ENCODE measurements at regions not wholly inside any gene's neighbourhood (a gene's known extent, or its start where the extent isn't known, plus 50 kb on each side); places are given as distances from the start of the nearest gene placed in this dataset.

DNA sequence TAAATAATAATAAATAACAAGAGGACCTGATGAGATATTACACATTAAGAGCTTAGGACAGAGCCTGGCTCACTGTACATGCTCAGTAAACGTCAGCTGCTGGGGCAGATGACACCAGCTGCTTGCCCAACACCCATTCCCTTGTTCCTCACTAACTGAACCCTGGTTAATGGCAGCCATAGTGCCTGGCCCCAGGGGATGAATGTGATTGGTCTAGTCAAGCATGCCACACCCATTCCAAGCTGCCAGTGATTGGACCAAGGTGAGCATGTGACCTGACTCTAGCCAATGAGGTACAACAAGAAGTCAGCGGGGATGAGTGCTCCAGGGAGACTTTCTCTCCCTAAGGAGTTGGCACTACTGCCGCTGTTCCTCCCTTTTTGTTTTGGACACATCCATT is 85.1 kb upstream of the PTPN1 start:
- Histone ChIP-seq H3K4me3 (no peak overlapping the region), H4K20me1 (replicated peaks; ENCODE audit: control insufficient read depth, insufficient read depth, low read length) (no peaks in the 10 kb centered on the region), H3K4me1 (replicated peaks in 1 of 2; ENCODE audit: control insufficient read depth in 2 of 2, insufficient read depth in 2 of 2, low read length in 2 of 2) (peaks cover 20 to 41% of the 10 kb centered on the region in 2 experiments; a peak in 4 of 5 replicates), H2AFZ (ENCODE audit: low read depth, low read length) (peak overlapping the region; percentile 69), H3K27me3 (ENCODE audit: control insufficient read depth in 2 of 2, insufficient read depth in 2 of 2, low read length in 2 of 2) (peaks cover 0 to 5% of the 10 kb centered on the region in 2 experiments; a peak in 2 of 5 replicates), H3K9me3 (replicated peaks; ENCODE audit: control insufficient read depth, insufficient read depth, low read depth, low read length) (peaks cover 8% of the 10 kb centered on the region), H3K27ac (ENCODE audit: extremely low read depth, low read depth, low read length) (no peak overlapping the region; the same call in 2 of the 3 replicates), H3K9ac (ENCODE audit: insufficient read depth in 1 of 2, low read depth in 2 of 2, low read length in 2 of 2) (no peak overlapping the region), H3K79me2 (ENCODE audit: control insufficient read depth, insufficient read depth, low read length) (no peaks in the 10 kb centered on the region), H3K4me2 (ENCODE audit: insufficient read depth, low read length) (peak overlapping the region; percentile 32; the same call in 1 of the 2 replicates), H3K36me3 (ENCODE audit: control insufficient read depth, insufficient read depth, low read length) (no peaks in the 10 kb centered on the region), H3K9me1 (ENCODE audit: control insufficient read depth, insufficient read depth, low read length) (no peaks in the 10 kb centered on the region)
- BruUV-seq (replicated peaks): no TSS peak
- POLR2A ChIA-PET: interaction anchor here (1.7 kb wide), 1 partner anchor 8 kb away, joined by 6 read pairs; no protein-coding TSS in a partner anchor
- WGBS (ENCODE audit: insufficient coverage, low coverage, missing lambda C conversion rate): 46% methylated on average over 3 of the region's 3 CpGs
- peak; percentile 74 for FAIRE-seq
- in situ Hi-C loops (cut with MboI): no loop called here
- ATAC-seq: peak; percentile 87
- CTCF ChIA-PET (ENCODE audit: low intra/inter-chr PET ratio): no interaction called here
- peak; percentile 62 to 79 (median 74) for DNase-seq (ENCODE audit: extremely low read depth in 1 of 4, low spot score in 3 of 4)
- intact Hi-C loops (cut with micrococcal nuclease): no loop called here
- TF ChIP-seq SNRNP70 (optimal IDR thresholded peaks at IDR 0.05; ENCODE audit: low read depth, low read length) (no peak), OTX1 (CRISPR knock-in tag; IDR thresholded peaks at IDR 0.05) (no peak), THAP7 (CRISPR knock-in tag; IDR thresholded peaks at IDR 0.05) (peak; percentile 33; the same call in 1 of the 2 replicates), RBM25 (IDR thresholded peaks at IDR 0.05; ENCODE audit: low read depth, low read length, severe bottlenecking) (peak; percentile 69), CBX3 (IDR thresholded peaks at IDR 0.05; ENCODE audit: borderline replicate concordance in 1 of 2, low read length in 2 of 2) (0 out of 3 replicates have a peak, but pooled peaks of 1 of the 2 experiments have one; percentile 12), YY1 (IDR thresholded peaks at IDR 0.05; ENCODE audit: borderline replicate concordance in 1 of 3, control insufficient read depth in 1 of 3, extremely low read depth in 1 of 3, insufficient read depth in 3 of 3, insufficient read length in 1 of 3, insufficient replicate concordance in 2 of 3, low read depth in 1 of 3, low read length in 2 of 3) (peak in 2 of 3 experiments; percentile 53 to 72), FOS (IDR thresholded peaks at IDR 0.05; ENCODE audit: extremely low read depth, insufficient read length) (peak; percentile 45), USF1 (CRISPR knock-in tag; IDR thresholded peaks at IDR 0.05) (peak; percentile 96), RAD51 (IDR thresholded peaks at IDR 0.05; ENCODE audit: borderline replicate concordance, low read depth) (peak; percentile 87), NFYB (IDR thresholded peaks at IDR 0.05; ENCODE audit: extremely low read depth, insufficient read length) (peak; percentile 78), CBFA2T2 (conservative IDR thresholded peaks at IDR 0.05) (0 out of 2 replicates have a peak, but pooled peaks have one; percentile 13)
- TF ChIP-seq, protein P1, sequence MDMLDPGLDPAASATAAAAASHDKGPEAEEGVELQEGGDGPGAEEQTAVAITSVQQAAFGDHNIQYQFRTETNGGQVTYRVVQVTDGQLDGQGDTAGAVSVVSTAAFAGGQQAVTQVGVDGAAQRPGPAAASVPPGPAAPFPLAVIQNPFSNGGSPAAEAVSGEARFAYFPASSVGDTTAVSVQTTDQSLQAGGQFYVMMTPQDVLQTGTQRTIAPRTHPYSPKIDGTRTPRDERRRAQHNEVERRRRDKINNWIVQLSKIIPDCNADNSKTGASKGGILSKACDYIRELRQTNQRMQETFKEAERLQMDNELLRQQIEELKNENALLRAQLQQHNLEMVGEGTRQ (CRISPR knock-in tag; IDR thresholded peaks at IDR 0.05): peak; percentile 91
- TF ChIP-seq, protein P2, sequence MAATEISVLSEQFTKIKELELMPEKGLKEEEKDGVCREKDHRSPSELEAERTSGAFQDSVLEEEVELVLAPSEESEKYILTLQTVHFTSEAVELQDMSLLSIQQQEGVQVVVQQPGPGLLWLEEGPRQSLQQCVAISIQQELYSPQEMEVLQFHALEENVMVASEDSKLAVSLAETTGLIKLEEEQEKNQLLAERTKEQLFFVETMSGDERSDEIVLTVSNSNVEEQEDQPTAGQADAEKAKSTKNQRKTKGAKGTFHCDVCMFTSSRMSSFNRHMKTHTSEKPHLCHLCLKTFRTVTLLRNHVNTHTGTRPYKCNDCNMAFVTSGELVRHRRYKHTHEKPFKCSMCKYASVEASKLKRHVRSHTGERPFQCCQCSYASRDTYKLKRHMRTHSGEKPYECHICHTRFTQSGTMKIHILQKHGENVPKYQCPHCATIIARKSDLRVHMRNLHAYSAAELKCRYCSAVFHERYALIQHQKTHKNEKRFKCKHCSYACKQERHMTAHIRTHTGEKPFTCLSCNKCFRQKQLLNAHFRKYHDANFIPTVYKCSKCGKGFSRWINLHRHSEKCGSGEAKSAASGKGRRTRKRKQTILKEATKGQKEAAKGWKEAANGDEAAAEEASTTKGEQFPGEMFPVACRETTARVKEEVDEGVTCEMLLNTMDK (IDR thresholded peaks at IDR 0.05; ENCODE audit: borderline replicate concordance, insufficient read depth, low read depth, low read length, poor library complexity, severe bottlenecking): no peak

Data from K562 (cell line).